ENCODE measurements at regions not wholly inside any gene's neighbourhood (a gene's known extent, or its start where the extent isn't known, plus 50 kb on each side); places are given as distances from the start of the nearest gene placed in this dataset.

GRCh38 chr2:129160879-129161278 is 818.6 kb upstream of the RAB6C start:
- no peak overlapping the region for H3K4me3 ChIP-seq (ENCODE audit: low read length)
- no peak for DNase-seq (ENCODE audit: low read depth)
- TF ChIP-seq CTCF (conservative IDR thresholded peaks at IDR 0.05; ENCODE audit: low read depth, low read length) = no peak

GRCh38 chr2:129164220-129164949 is 815.1 kb upstream of the RAB6C start:
- TF ChIP-seq CTCF (conservative IDR thresholded peaks at IDR 0.05; ENCODE audit: low read depth, low read length) = no peak
- no peak overlapping the region for H3K4me3 ChIP-seq (ENCODE audit: low read length)
- no peak for DNase-seq (ENCODE audit: low read depth)

- no peak for TF ChIP-seq CTCF (conservative IDR thresholded peaks at IDR 0.05; ENCODE audit: low read depth, low read length)
- no peak overlapping the region for H3K4me3 ChIP-seq (ENCODE audit: low read length)
- DNase-seq (ENCODE audit: low read depth) = no peak
These were observed 814.5 kb upstream of the RAB6C start for GRCh38 chr2:129165006-129165405.

- DNase-seq (ENCODE audit: low read depth) = no peak
- no peak for TF ChIP-seq CTCF (conservative IDR thresholded peaks at IDR 0.05; ENCODE audit: low read depth, low read length)
- H3K4me3 ChIP-seq (ENCODE audit: low read length) = no peak overlapping the region
These were observed 812.0 kb upstream of the RAB6C start for GRCh38 chr2:129167456-129167855.

GRCh38 chr2:129170570-129170969 is 808.9 kb upstream of the RAB6C start:
- no peak overlapping the region for H3K4me3 ChIP-seq (ENCODE audit: low read length)
- TF ChIP-seq CTCF (conservative IDR thresholded peaks at IDR 0.05; ENCODE audit: low read depth, low read length) = no peak
- no peak for DNase-seq (ENCODE audit: low read depth)

- no peak for DNase-seq (ENCODE audit: low read depth)
- H3K4me3 ChIP-seq (ENCODE audit: low read length) = no peak overlapping the region
- no peak for TF ChIP-seq CTCF (conservative IDR thresholded peaks at IDR 0.05; ENCODE audit: low read depth, low read length)
These were observed 805.3 kb upstream of the RAB6C start for GRCh38 chr2:129174143-129174542.

- TF ChIP-seq CTCF (conservative IDR thresholded peaks at IDR 0.05; ENCODE audit: low read depth, low read length) = no peak
- H3K4me3 ChIP-seq (ENCODE audit: low read length) = no peak overlapping the region
- DNase-seq (ENCODE audit: low read depth) = no peak
These were observed 804.4 kb upstream of the RAB6C start for GRCh38 chr2:129175051-129175450.

Data from retinal pigment epithelial cell (primary cell).